ENCODE measurements at regions not wholly inside any gene's neighbourhood (a gene's known extent, or its start where the extent isn't known, plus 50 kb on each side); places are given as distances from the start of the nearest gene placed in this dataset.

- no peak overlapping the region for H3K27ac ChIP-seq (ENCODE audit: low read depth in 1 of 2, low read length in 2 of 2)
- no peak overlapping the region for H3K9ac ChIP-seq (ENCODE audit: insufficient read depth, low read length, poor library complexity, severe bottlenecking)
- H3K4me1 Mint-ChIP-seq, result no peaks in the 10 kb centered on the region
- TF ChIP-seq, protein P1, sequence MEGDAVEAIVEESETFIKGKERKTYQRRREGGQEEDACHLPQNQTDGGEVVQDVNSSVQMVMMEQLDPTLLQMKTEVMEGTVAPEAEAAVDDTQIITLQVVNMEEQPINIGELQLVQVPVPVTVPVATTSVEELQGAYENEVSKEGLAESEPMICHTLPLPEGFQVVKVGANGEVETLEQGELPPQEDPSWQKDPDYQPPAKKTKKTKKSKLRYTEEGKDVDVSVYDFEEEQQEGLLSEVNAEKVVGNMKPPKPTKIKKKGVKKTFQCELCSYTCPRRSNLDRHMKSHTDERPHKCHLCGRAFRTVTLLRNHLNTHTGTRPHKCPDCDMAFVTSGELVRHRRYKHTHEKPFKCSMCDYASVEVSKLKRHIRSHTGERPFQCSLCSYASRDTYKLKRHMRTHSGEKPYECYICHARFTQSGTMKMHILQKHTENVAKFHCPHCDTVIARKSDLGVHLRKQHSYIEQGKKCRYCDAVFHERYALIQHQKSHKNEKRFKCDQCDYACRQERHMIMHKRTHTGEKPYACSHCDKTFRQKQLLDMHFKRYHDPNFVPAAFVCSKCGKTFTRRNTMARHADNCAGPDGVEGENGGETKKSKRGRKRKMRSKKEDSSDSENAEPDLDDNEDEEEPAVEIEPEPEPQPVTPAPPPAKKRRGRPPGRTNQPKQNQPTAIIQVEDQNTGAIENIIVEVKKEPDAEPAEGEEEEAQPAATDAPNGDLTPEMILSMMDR (IDR thresholded peaks at IDR 0.05), result no peak
- peaks cover 0 to 9% (median 0%) of the 10 kb centered on the region in 7 donors for H3K9me3 Mint-ChIP-seq
- no peaks in the 10 kb centered on the region for H3K36me3 Mint-ChIP-seq
- no peak overlapping the region for H3K4me3 Mint-ChIP-seq
- no peaks in the 10 kb centered on the region for H3K9me3 ChIP-seq (replicated peaks in 1 of 2; ENCODE audit: control insufficient read depth in 1 of 2, insufficient read depth in 1 of 2, low read length in 2 of 2)
- H3K27me3 ChIP-seq (ENCODE audit: control insufficient read depth in 2 of 2, insufficient read depth in 2 of 2, low read length in 2 of 2), result no peaks in the 10 kb centered on the region
- H3K79me2 ChIP-seq (ENCODE audit: insufficient read depth, low read length), result no peaks in the 10 kb centered on the region
- H3K36me3 ChIP-seq (replicated peaks in 1 of 2; ENCODE audit: control insufficient read depth in 1 of 2, insufficient read depth in 2 of 2, low read length in 2 of 2), result no peaks in the 10 kb centered on the region
- DNase-seq, result no peak
- H3K27ac Mint-ChIP-seq, result no peak overlapping the region
- H3K4me1 ChIP-seq (ENCODE audit: control insufficient read depth in 1 of 2, insufficient read depth in 2 of 2, low read length in 2 of 2), result no peaks in the 10 kb centered on the region
- 93% methylated on average over 15 of the region's 21 CpGs for WGBS (ENCODE audit: insufficient coverage)
- intact Hi-C loops (cut with micrococcal nuclease), result loop anchor here in 1 of 2 donors (10.0 kb wide), 1 partner anchor 679 kb away; no protein-coding TSS in a partner anchor
- no peak overlapping the region for H3K4me2 ChIP-seq (replicated peaks; ENCODE audit: extremely low read depth, low read length, poor library complexity, severe bottlenecking)
- H3K4me3 ChIP-seq (replicated peaks in 1 of 3; ENCODE audit: low read depth in 2 of 3, low read length in 3 of 3), result no peak overlapping the region
- peaks cover 2 to 8% (median 4%) of the 10 kb centered on the region in 3 donors for H3K27me3 Mint-ChIP-seq (ENCODE audit: low read depth in 3 of 3)
- H2AFZ ChIP-seq (ENCODE audit: insufficient read depth, low read depth, low read length, poor library complexity, severe bottlenecking), result no peak overlapping the region
- H4K20me1 ChIP-seq (ENCODE audit: insufficient read depth, low read length), result no peaks in the 10 kb centered on the region
Observed at GRCh38 chr9:126233913-126234525, 92.6 kb upstream of the MVB12B start.

GRCh38 chr9:126234681-126235335, 91.8 kb upstream of the MVB12B start:
- Histone ChIP-seq H3K4me3 (replicated peaks in 1 of 3; ENCODE audit: low read depth in 2 of 3, low read length in 3 of 3) (no peak overlapping the region), H3K79me2 (ENCODE audit: insufficient read depth, low read length) (no peaks in the 10 kb centered on the region), H3K4me1 (ENCODE audit: control insufficient read depth in 1 of 2, insufficient read depth in 2 of 2, low read length in 2 of 2) (no peaks in the 10 kb centered on the region), H3K9ac (ENCODE audit: insufficient read depth, low read length, poor library complexity, severe bottlenecking) (no peak overlapping the region), H2AFZ (ENCODE audit: insufficient read depth, low read depth, low read length, poor library complexity, severe bottlenecking) (no peak overlapping the region), H3K27me3 (ENCODE audit: control insufficient read depth in 2 of 2, insufficient read depth in 2 of 2, low read length in 2 of 2) (no peaks in the 10 kb centered on the region), H3K9me3 (replicated peaks in 1 of 2; ENCODE audit: control insufficient read depth in 1 of 2, insufficient read depth in 1 of 2, low read length in 2 of 2) (no peaks in the 10 kb centered on the region), H3K27ac (ENCODE audit: low read depth in 1 of 2, low read length in 2 of 2) (no peak overlapping the region), H4K20me1 (ENCODE audit: insufficient read depth, low read length) (no peaks in the 10 kb centered on the region), H3K36me3 (replicated peaks in 1 of 2; ENCODE audit: control insufficient read depth in 1 of 2, insufficient read depth in 2 of 2, low read length in 2 of 2) (no peaks in the 10 kb centered on the region), H3K4me2 (replicated peaks; ENCODE audit: extremely low read depth, low read length, poor library complexity, severe bottlenecking) (no peak overlapping the region)
- intact Hi-C loops (cut with micrococcal nuclease), result loop anchor here in 1 of 2 donors (10.0 kb wide), 1 partner anchor 680 kb away; no protein-coding TSS in a partner anchor
- H3K27ac Mint-ChIP-seq, result no peak overlapping the region
- no peak for DNase-seq
- peaks cover 2 to 8% (median 5%) of the 10 kb centered on the region in 3 donors for H3K27me3 Mint-ChIP-seq (ENCODE audit: low read depth in 3 of 3)
- H3K4me3 Mint-ChIP-seq, result no peak overlapping the region
- TF ChIP-seq, protein P1 (IDR thresholded peaks at IDR 0.05), result no peak
- no peaks in the 10 kb centered on the region for H3K4me1 Mint-ChIP-seq
- H3K36me3 Mint-ChIP-seq, result no peaks in the 10 kb centered on the region
- WGBS (ENCODE audit: insufficient coverage), result 94% methylated on average over 8 of the region's 8 CpGs
- H3K9me3 Mint-ChIP-seq, result peaks cover 0 to 9% (median 0%) of the 10 kb centered on the region in 7 donors

All from CD14-positive monocyte (primary cell).